Stomach (tissue), 4 donors: ENCODE measurements at regions not wholly inside any gene's neighbourhood (a gene's known extent, or its start where the extent isn't known, plus 50 kb on each side); places are given as distances from the start of the nearest gene placed in this dataset.

Experiments
- POLR2A ChIP-seq, 4 donors: fragments of 450-650 bp; IDR thresholded peaks; one replicate each; pipeline ENCODE4 v1.6.1; 2016; ENCODE audit warnings: antibody characterized with exemption in 4 of 4, control low read depth in 2 of 4, mild to moderate bottlenecking in 1 of 4, moderate library complexity in 1 of 4
- POLR2AphosphoS5 ChIP-seq, 3 donors: sonication (generic); formaldehyde crosslinking; IDR thresholded peaks; one replicate each; pipeline ENCODE4 v1.6.1; 2016; ENCODE audit warnings: antibody characterized with exemption in 3 of 3
- TF ChIP-seq, protein P1 (sequence below), 7 experiments: fragments of 450-650 bp in 4 of 7; fragments of 200-600 bp in 3 of 7; sonication (generic) in 3 of 7; IDR thresholded peaks; one replicate each; pipeline ENCODE4 v1.5.1; 2016 to 2019; ENCODE audit warnings: antibody characterized with exemption in 7 of 7, control low read depth in 2 of 7, mild to moderate bottlenecking in 1 of 7

DNA sequence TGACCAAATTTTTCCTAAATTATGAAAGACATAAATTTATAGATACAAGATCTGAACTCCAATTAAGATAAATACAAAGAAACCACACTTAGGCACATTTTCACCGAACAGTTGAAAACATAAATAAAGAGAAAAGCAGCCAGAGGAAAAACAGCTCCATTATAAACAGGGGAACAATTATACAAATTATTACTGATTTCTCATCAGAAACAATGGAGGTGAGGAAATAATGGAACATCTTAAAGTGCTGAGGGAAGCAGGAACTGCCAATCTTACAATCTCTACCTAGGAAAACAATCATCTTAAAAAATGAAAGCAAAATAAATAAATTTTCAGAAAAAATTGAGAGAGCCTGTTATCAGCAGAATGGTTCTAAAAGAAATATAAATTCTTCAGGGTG is 234.4 kb upstream of the PMFBP1 start:
- TF ChIP-seq, protein P1, sequence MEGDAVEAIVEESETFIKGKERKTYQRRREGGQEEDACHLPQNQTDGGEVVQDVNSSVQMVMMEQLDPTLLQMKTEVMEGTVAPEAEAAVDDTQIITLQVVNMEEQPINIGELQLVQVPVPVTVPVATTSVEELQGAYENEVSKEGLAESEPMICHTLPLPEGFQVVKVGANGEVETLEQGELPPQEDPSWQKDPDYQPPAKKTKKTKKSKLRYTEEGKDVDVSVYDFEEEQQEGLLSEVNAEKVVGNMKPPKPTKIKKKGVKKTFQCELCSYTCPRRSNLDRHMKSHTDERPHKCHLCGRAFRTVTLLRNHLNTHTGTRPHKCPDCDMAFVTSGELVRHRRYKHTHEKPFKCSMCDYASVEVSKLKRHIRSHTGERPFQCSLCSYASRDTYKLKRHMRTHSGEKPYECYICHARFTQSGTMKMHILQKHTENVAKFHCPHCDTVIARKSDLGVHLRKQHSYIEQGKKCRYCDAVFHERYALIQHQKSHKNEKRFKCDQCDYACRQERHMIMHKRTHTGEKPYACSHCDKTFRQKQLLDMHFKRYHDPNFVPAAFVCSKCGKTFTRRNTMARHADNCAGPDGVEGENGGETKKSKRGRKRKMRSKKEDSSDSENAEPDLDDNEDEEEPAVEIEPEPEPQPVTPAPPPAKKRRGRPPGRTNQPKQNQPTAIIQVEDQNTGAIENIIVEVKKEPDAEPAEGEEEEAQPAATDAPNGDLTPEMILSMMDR (IDR thresholded peaks at IDR 0.05), result no peak
- no peak for TF ChIP-seq POLR2AphosphoS5 (IDR thresholded peaks at IDR 0.05)
- TF ChIP-seq POLR2A (IDR thresholded peaks at IDR 0.05), result no peak
